MG63 (cell line): ENCODE measurements at regions not wholly inside any gene's neighbourhood (a gene's known extent, or its start where the extent isn't known, plus 50 kb on each side); places are given as distances from the start of the nearest gene placed in this dataset.

Experiments
- DNase-seq: peaks from one replicate; pipeline ENCODE4 v3.0.0-alpha.2; 2020
- H3K27me3 ChIP-seq: fragments of 250-450 bp; sonication (Bioruptor Pico); 2 replicates; pipeline ENCODE4 v1.5.1; 2020; ENCODE audit warnings: mild to moderate bottlenecking, moderate library complexity
- H3K36me3 ChIP-seq: fragments of 250-450 bp; sonication (Bioruptor Pico); 2 replicates; pipeline ENCODE4 v1.5.1; 2020; ENCODE audit warnings: mild to moderate bottlenecking, moderate library complexity
- H3K4me3 ChIP-seq: fragments of 250-450 bp; sonication (Bioruptor Pico); 2 replicates; pipeline ENCODE4 v1.5.1; 2020; ENCODE audit warnings: mild to moderate bottlenecking, moderate library complexity
- H3K9me3 ChIP-seq: fragments of 250-450 bp; sonication (Bioruptor Pico); 2 replicates; pipeline ENCODE4 v1.5.1; 2020; ENCODE audit warnings: mild to moderate bottlenecking, moderate library complexity

DNA sequence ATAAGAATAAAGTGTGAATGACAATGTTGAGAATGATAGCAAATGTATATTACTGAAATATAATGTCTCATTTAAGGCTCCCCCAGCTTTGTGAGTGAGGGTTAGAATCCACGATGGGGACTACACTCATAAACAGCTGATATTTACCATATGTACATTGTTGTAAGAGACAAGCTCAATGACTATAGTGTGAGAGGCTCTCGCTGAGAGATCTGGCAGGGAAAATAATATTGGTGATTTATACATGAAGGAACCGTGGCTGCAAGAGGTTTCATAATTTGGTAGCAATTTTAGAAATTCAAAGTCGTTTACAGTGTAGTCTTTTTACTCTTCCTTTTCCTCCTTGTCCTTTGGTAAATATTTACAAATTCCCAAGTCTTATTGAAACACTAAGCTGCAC is 342.2 kb upstream of the AKR1E2 start:
- Histone ChIP-seq H3K4me3 (no peak overlapping the region), H3K27me3 (no peaks in the 10 kb centered on the region), H3K36me3 (no peaks in the 10 kb centered on the region), H3K9me3 (no peaks in the 10 kb centered on the region)
- no peak for DNase-seq

DNA sequence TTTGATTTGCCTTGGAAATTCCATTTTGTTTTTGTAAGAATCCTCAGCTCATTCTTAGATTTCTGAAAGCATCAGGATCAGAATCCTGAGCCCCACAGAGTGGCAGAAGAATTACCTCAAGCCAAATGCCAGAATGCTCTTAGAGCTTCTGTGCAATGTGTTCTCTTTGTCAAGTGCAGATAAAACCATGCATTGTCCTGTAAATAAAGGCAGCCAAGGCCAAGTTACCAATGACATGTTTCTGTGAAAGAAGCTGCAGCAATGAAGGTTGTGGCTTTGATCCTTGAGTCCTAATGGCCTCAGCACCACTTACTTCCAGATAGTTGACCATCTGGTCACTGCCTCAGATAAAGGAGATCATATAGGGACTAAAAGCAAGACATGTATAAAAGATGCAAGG is 343.3 kb upstream of the AKR1E2 start:
- Histone ChIP-seq H3K27me3 (no peaks in the 10 kb centered on the region), H3K4me3 (no peak overlapping the region), H3K36me3 (no peaks in the 10 kb centered on the region), H3K9me3 (no peaks in the 10 kb centered on the region)
- DNase-seq = no peak

DNA sequence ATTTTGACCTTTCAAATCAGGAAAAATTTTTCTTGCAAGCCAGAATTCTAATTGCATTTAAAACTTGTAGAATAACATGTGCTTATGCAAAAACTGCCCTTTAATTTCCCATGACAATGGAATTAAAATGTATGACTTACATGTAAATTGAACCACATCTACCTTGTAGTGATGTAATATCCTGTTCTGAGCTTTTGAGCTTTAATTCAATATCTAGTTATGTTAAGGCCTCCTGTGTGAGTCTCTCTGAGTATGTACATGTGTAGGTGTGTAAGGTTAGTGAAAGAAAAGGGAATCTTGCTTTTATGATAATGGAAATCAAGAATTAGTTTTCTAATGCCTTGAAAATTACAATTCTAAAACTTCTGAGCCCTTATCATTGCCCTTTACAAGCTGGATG is 344.8 kb upstream of the AKR1E2 start:
- H3K27me3 ChIP-seq = no peaks in the 10 kb centered on the region

DNA sequence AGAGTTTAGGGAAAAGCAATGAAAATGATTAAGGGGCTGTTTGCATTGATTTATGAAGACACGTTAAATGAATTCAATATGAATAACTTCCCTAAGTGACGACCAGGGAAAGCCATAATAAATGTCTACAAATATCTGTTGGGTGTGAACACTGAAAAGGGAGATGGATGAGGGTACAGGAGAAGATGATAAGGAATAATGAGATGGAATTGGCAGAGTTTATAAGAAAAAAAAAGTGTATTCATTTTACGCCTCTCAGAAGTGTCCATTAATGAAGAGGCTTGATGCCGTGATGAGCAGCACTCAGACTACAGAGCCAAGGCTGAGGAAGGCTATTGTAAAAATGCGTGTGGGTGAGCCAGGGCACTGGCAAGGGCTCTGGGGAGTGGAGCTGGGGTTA is 346.7 kb upstream of the AKR1E2 start:
- Histone ChIP-seq H3K36me3 (no peaks in the 10 kb centered on the region), H3K4me3 (no peak overlapping the region), H3K27me3 (no peaks in the 10 kb centered on the region), H3K9me3 (no peaks in the 10 kb centered on the region)
- DNase-seq = no peak

More for the DNA sequence above, 344.8 kb upstream of the AKR1E2 start:
- no peak for DNase-seq
- Histone ChIP-seq H3K36me3 (no peaks in the 10 kb centered on the region), H3K9me3 (no peaks in the 10 kb centered on the region), H3K4me3 (no peak overlapping the region)

DNA sequence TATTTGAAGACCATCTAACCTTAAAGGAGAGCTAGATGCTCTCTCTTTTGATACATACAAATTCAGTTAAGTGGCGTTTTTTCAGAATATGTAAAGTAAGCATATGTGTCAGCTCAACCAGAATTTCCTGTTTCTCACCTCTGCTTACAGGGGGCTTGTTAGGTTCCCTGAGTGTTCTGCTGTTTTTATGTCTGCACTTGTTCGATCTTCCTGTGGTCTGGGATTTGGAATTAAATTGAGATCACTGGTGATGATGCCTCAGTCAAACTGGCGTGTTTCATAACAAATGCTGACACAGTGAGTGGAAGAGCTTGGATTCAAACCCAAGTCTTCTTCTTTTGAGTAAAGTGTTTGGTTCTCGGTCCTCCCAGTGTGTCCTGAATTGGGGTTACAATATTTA is 348.3 kb upstream of the AKR1E2 start:
- no peak for DNase-seq
- Histone ChIP-seq H3K36me3 (no peaks in the 10 kb centered on the region), H3K27me3 (no peaks in the 10 kb centered on the region), H3K9me3 (no peaks in the 10 kb centered on the region), H3K4me3 (no peak overlapping the region)

DNA sequence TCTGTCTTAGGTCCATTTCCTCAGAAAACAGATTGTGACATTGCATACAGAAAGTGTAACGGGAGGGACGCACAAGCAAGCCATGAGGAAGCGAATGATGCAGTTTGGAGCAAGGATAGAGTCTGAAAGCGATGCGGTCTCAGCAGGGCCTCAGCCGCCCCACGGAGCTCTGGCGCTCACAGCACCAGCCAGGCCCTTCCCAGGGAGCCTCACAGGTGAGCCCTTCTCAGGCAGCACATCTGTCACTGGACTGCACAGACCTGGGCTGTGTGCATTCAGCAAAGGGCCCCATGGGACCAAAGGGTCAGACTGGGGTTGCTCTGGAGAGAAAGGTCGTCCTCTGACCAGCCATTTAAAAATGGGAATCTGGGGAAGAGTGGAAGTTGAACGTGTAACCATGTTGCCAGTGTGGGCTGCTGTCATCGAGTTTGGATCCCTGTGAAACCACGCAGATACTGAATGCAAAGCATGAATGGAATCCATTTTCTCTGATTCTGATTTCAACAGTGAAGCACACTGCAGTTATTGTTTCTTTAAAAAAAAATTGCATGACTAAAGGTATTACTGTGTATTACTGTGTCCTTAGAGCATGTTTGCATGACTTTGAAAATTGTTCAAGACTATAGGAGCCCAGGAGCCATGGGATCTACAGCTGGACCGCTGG is 350.0 kb upstream of the AKR1E2 start:
- no peaks in the 10 kb centered on the region for H3K9me3 ChIP-seq
- DNase-seq = no peak
- H3K4me3 ChIP-seq = no peak overlapping the region
- no peaks in the 10 kb centered on the region for H3K36me3 ChIP-seq
- H3K27me3 ChIP-seq = no peaks in the 10 kb centered on the region

DNA sequence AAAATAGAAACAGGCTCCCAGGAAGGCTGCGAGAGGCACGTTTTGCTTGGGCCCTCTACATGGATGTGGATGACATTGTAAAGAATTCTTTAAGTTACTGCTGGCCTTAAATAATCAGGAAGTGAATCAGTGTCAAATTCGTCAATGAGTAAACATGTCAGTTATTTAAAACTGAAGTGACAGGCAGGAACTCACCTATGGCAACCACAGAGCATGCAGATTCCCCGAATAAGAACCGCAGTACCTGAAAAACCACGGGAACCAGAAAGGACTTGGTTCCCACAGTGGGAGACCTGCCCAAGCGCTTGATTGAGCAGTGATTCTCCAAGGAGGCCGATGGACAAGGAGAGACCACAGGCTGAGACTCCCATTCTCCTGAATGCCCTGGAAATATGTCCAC is 351.2 kb upstream of the AKR1E2 start:
- Histone ChIP-seq H3K4me3 (no peak overlapping the region), H3K27me3 (no peaks in the 10 kb centered on the region), H3K36me3 (no peaks in the 10 kb centered on the region), H3K9me3 (no peaks in the 10 kb centered on the region)
- no peak for DNase-seq

DNA sequence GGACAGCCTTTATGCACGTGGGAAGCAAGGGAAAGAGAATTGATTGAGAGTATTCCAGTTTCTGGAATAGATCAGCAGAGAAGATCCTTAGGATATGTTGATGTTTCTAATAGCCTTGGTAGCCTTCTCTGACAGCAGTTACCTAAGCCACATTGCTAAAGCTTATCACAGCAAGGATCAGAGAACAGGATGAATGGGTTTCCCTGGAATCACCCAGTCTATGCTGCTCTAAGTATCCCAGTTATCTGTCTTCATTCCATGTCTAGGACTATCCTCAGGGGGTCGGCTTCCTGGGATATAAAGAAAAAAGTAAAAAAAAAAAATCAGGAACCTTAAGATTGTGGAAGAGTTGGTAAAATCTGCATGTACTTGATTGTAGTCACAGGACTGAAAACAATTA is 352.0 kb upstream of the AKR1E2 start:
- no peak overlapping the region for H3K4me3 ChIP-seq
- H3K36me3 ChIP-seq = no peaks in the 10 kb centered on the region
- H3K27me3 ChIP-seq = no peaks in the 10 kb centered on the region
- DNase-seq = no peak
- no peaks in the 10 kb centered on the region for H3K9me3 ChIP-seq

DNA sequence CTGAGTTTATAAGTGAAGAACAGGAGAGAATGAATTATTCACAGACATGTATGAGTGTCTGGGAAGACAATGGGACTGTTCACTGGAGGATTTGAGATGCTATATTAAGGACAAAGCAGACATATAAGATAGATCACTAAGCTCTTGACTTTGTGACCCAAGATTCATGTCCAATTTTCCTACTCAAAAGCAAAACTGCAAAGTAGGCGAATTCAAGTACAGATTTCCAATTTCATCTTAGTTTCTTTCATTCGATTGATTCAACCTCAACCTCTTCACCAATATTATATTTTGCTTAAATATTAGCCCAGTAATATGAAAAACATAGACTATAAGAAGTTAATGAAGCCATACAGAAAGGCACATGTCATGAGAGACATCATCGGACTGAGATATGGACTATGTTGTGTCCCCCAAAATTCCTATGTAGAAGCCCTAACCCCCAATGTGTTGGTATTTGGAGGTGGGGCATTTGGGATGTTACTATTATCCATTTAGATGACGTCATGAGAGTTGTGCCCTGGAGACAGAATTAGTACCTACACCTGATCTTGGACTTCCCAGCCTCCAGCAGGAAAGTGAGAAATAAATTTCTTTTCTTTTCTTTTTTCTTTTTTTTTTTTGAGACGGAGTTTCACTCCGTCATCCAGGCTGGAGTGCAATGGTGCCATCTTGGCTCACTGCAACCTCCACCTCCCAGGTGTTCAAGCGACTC is 353.7 kb upstream of the AKR1E2 start:
- no peaks in the 10 kb centered on the region for H3K36me3 ChIP-seq
- H3K9me3 ChIP-seq = no peaks in the 10 kb centered on the region
- no peak overlapping the region for H3K4me3 ChIP-seq
- no peaks in the 10 kb centered on the region for H3K27me3 ChIP-seq
- DNase-seq = no peak

DNA sequence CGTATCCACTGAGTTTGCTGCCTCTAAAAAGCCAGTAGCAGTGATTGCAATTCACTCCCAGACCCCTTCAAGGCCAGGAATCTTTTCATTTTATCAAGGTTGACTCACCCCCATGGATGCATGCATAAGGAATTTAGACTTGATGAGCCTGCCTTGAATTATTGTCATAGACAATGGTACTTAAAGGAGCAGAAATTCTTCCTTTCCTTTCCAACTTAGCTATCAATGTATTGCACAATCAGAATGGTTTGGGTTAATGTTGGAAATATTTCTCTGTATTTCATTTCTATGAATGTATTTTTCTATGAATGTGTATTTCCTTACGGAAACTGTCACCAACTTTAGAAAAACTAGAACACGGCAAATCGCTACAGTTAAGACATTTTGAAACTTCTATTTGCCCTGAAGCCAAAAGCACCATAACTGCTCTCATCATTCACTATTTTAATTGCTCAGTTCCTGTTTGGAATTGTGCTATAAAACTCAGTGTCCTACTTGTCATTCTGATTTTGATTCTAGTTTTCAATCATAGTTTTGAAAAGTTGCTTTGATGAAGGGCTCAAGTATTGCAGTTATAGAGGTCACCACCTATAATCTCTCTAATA is 355.7 kb upstream of the AKR1E2 start:
- DNase-seq = no peak
- Histone ChIP-seq H3K27me3 (no peaks in the 10 kb centered on the region), H3K36me3 (no peaks in the 10 kb centered on the region), H3K9me3 (no peaks in the 10 kb centered on the region), H3K4me3 (no peak overlapping the region)

DNA sequence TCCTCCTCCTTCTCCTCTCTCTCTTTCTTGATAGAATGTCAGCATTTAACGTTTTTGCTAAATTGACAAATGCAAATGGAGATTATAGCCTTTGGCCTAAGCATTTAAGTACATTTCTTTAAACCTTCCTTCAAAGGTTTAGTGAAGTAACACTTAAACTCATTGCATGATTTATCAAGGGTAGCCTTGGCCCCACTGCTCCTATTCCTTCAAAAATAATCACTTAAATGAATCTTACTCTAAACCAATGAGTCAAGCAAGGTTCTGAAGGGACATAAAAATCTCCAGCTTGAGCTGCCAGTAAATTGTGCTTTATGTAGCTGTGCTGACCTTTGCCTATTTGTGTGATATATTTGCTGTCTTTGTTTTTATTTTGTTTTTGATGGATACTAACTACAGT is 358.5 kb upstream of the AKR1E2 start:
- H3K27me3 ChIP-seq = no peaks in the 10 kb centered on the region
- no peak for DNase-seq
- 0 out of 2 replicates have a peak, but pooled peaks cover 2% of the 10 kb centered on the region for H3K9me3 ChIP-seq
- H3K36me3 ChIP-seq = no peaks in the 10 kb centered on the region
- no peak overlapping the region for H3K4me3 ChIP-seq

DNA sequence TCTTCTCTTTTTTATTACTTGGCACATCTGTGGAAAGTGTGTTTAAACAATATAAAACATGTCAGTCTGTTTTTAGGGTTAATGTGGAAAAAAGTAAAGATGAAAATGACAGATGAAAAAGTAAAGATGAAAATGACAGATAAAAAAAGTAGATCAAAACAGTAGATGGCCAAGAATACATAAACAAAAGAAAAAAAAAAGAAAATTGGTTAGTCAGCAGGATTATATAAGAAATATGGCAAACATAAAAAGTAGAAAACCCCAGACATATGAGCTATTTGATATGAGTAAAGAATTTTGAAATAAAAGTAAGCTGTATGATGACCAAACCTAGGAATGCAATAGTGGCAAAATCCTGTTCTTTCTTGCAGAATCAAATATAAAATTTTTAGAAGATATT is 365.7 kb upstream of the AKR1E2 start:
- Histone ChIP-seq H3K4me3 (no peak overlapping the region), H3K27me3 (no peaks in the 10 kb centered on the region), H3K36me3 (no peaks in the 10 kb centered on the region), H3K9me3 (0 out of 2 replicates have a peak, but pooled peaks cover 2% of the 10 kb centered on the region)
- DNase-seq = no peak

DNA sequence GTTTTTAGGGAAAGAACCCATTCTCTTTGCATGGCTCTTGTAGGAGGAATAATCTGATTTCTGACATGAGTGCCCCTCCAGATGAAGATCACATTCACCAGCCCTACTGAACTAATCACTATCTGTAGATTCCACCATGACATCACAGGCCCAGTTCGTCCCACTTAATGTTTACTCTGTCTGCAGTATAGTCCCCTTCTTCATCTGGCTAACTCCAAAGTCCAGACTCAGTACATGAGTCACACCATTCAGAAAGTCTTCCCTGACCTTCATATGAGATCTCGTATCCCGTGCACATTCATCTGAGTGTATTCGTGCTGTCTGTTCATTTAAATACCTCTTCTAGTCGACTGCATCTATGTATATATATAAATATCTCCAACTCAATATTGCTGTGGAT is 366.5 kb upstream of the AKR1E2 start:
- H3K36me3 ChIP-seq = no peaks in the 10 kb centered on the region
- H3K9me3 ChIP-seq = 0 out of 2 replicates have a peak, but pooled peaks cover 2% of the 10 kb centered on the region
- no peak for DNase-seq
- H3K27me3 ChIP-seq = no peaks in the 10 kb centered on the region
- no peak overlapping the region for H3K4me3 ChIP-seq

DNA sequence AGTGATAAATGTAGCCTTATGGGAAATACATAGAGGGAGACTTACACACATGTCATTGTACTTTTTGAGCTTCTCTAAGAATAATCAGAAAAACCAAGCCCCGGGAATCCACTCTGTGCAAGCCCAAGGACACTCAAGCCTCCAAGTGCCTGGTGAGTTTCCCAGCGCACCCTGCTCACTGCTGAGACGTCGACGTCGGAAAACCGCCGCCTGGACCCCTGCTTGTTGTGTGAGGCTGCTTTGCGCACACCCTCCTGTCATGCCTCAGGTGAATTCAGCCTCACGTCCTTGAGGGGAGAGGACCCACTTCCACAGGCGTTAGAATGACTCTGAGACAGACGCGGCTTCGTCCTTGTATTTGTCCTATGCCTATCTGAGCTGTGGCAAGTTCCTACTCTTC is 368.4 kb upstream of the AKR1E2 start:
- Histone ChIP-seq H3K36me3 (no peaks in the 10 kb centered on the region), H3K4me3 (no peak overlapping the region), H3K9me3 (no peaks in the 10 kb centered on the region), H3K27me3 (no peaks in the 10 kb centered on the region)
- DNase-seq = no peak

DNA sequence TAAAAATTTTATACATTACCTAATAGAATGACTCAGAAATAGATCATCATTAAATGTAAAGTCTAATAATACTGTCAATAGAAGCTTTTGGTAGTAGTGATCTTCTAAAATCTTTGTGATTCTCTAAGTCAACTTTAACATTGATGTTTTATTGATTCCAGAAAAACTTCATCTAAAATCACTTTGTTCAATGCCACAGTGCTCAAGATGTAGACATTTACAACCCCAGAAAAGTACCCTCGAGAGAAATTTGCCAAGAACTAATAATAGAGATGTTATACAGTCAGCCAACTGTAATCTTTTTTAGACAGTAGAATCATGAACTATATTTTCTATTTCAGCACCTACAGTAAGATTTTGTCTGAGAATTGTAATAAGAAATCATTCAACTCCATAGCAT is 369.2 kb upstream of the AKR1E2 start:
- no peak overlapping the region for H3K4me3 ChIP-seq
- no peaks in the 10 kb centered on the region for H3K36me3 ChIP-seq
- DNase-seq = no peak
- H3K27me3 ChIP-seq = no peaks in the 10 kb centered on the region
- no peaks in the 10 kb centered on the region for H3K9me3 ChIP-seq

DNA sequence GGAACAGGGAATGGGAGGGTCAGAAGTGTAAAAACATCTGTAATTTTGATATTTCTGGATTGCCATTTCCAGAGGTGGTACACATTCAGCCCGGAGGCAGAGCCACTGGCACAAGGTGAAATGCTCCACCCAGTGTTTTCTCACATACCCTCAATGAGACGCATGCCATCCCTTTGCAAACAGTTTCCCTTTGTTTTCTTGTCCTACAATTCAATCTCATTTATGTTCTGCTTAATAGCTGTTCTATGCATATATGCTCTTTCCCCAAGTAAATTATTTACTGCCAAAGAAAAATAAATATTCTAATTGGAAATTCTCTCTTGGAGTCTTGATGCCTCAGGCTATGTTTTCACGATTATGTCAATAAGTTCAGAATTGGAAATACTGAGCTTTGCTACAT is 369.7 kb upstream of the AKR1E2 start:
- DNase-seq = no peak
- Histone ChIP-seq H3K36me3 (no peaks in the 10 kb centered on the region), H3K4me3 (no peak overlapping the region), H3K27me3 (no peaks in the 10 kb centered on the region), H3K9me3 (no peaks in the 10 kb centered on the region)

DNA sequence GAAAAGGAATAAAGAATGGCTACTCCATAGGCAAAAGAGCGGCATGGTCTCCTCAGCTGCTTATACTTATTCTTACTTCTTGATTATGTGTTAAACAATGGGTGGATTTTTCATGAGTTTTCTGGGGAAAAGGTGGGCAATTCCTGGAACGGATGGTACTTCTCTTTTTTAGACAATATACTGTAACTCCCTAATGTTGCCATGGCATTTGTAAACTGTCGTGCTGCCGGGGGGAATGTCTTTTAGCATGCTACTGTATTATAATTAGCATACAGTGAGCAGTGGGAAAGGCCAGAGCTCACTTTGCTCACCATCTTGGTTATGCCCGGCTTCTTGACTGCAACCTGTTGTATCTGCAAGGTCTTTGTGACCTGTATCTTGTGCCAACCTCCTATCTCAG is 372.1 kb upstream of the AKR1E2 start:
- Histone ChIP-seq H3K4me3 (no peak overlapping the region), H3K36me3 (no peaks in the 10 kb centered on the region), H3K9me3 (no peaks in the 10 kb centered on the region), H3K27me3 (no peaks in the 10 kb centered on the region)
- no peak for DNase-seq

DNA sequence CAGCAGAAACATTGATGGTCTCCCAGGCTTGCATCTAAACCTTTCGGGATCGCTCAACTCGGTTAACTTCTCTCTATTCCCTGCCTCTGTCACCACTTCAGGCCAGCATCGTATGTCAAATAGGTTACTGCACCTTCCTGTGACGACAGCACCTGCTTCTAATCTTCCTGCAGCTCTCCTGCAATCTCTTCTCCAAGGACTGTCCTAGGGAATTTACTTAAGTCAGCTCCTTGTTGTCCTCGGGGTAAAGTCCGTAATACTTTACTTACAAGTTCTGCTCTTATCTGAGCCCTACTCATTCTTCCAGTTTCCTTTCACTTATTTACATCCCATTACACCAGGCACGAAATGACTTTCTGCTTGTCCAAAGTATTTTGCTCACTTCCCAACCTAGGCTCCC is 372.7 kb upstream of the AKR1E2 start:
- H3K36me3 ChIP-seq = no peaks in the 10 kb centered on the region
- H3K27me3 ChIP-seq = no peaks in the 10 kb centered on the region
- no peaks in the 10 kb centered on the region for H3K9me3 ChIP-seq
- H3K4me3 ChIP-seq = no peak overlapping the region
- no peak for DNase-seq
